Small intestine (tissue), 7 donors: ENCODE measurements at regions not wholly inside any gene's neighbourhood (a gene's known extent, or its start where the extent isn't known, plus 50 kb on each side); places are given as distances from the start of the nearest gene placed in this dataset.
A peak's percentile ranks its signal among the peaks of the same experiment; 100 is the strongest.

Experiments used
- DNase-seq, 2 donors: peaks; one replicate each; pipeline versions ENCODE4 v3.0.0 to v3.0.0-alpha.2; 2013
- FAIRE-seq: peaks from 2 replicates; lab custom pipeline; 2012; peaks lifted over from hg19 to GRCh38; lab: Jason Lieb, UNC
- H3K27ac ChIP-seq, 3 donors: one replicate each; pipeline ENCODE4 v1.5.1; 2013; ENCODE audit warnings: low read length in 2 of 3, mild to moderate bottlenecking in 2 of 3, control low read depth in 1 of 3, inconsistent platforms in 1 of 3, low read depth in 1 of 3, moderate library complexity in 1 of 3
- H3K27me3 ChIP-seq, 3 donors: one replicate each; pipeline ENCODE4 v1.6.1; 2013; ENCODE audit warnings: low read length in 3 of 3, inconsistent platforms in 1 of 3; ENCODE audit not compliant: control insufficient read depth in 3 of 3, insufficient read depth in 3 of 3
- H3K36me3 ChIP-seq, 3 donors: one replicate each; pipeline ENCODE4 v1.6.1; 2013; ENCODE audit warnings: low read length in 3 of 3, inconsistent platforms in 1 of 3, low read depth in 1 of 3, mild to moderate bottlenecking in 1 of 3, moderate library complexity in 1 of 3; ENCODE audit not compliant: control insufficient read depth in 3 of 3, insufficient read depth in 2 of 3
- H3K4me1 ChIP-seq, 3 donors: one replicate each; pipeline ENCODE4 v1.6.1; 2013; ENCODE audit warnings: low read length in 2 of 3, inconsistent platforms in 1 of 3, low read depth in 1 of 3, mild to moderate bottlenecking in 1 of 3, moderate library complexity in 1 of 3; ENCODE audit not compliant: control insufficient read depth in 3 of 3, insufficient read depth in 2 of 3
- H3K4me3 ChIP-seq, 3 donors: one replicate each; pipeline ENCODE4 v1.5.1; 2013; ENCODE audit warnings: low read length in 3 of 3, control low read depth in 1 of 3, inconsistent platforms in 1 of 3, low read depth in 1 of 3, mild to moderate bottlenecking in 1 of 3, moderate library complexity in 1 of 3
- H3K9me3 ChIP-seq, 2 donors: one replicate each; pipeline ENCODE4 v1.6.1; 2013; ENCODE audit warnings: low read depth in 1 of 2, low read length in 1 of 2; ENCODE audit not compliant: control insufficient read depth in 2 of 2, insufficient read depth in 1 of 2
- WGBS, 3 donors: extraction: QIAGEN DNeasy Blood & Tissue Kit; methylation state at CpG; one replicate each; pipeline ENCODE4 v1.1.7; 2013; 5-methylcytosine and 5-hydroxymethylcytosine counted together
- donor health status: healthy with polysubstance abuse.
- donor health status: control.
- donor health status: control.
- donor health status: Bipolar disorder and iron deficiency.
- donor health status: healthy.

DNA sequence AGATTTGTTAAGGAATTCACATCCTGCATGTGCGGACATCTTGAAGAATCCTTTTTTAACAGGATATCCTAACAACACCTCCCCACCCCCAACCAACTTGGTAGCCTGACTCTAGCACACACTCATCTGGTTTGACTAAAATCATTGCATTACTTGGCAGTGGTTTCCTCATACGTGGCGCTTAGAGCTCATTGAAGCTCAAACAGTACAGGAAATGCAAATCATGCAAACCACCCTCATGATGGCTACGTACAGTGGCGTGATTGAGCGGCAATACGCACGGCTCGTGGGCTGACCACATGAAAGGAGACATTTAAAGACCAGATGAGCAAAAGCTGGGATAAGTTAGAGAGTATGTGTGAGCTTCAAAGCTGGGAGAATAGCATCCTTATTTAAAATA, 336.2 kb downstream of the ZEB2 start:
- 68 to 84% (median 73%) methylated on average over 9 of the region's 9 CpGs for WGBS, 3 donors

DNA sequence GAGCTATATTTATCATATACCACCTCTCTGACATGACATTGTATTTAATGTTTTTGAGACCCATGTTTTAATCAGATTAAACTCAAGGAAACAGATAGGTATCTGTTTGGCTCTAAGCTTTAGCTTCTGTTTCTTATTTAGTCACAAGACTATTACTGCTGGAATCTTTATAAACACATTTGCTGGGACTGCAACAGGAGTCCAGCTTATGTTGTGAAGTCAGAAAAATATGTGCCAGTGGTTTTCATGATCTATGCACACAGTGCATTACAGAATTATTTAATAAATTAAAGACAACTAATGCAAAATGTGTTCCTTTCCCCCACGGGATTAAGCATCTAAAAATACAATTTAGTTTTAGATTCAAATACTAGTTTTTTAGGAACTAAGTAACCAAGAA, 338.9 kb downstream of the ZEB2 start:
- Histone ChIP-seq H3K4me1 (no peaks in the 10 kb centered on the region), H3K36me3 (no peaks in the 10 kb centered on the region), H3K9me3 (no peaks in the 10 kb centered on the region), H3K27me3 (no peaks in the 10 kb centered on the region), H3K27ac (no peak overlapping the region), H3K4me3 (no peak overlapping the region)
- 63 to 92% (median 86%) methylated on average over 1 of the region's 1 CpG for WGBS, 3 donors
- DNase-seq, result no peak
- FAIRE-seq, result no peak

More for the DNA sequence above, 336.2 kb downstream of the ZEB2 start:
- no peaks in the 10 kb centered on the region for H3K36me3 ChIP-seq
- H3K4me3 ChIP-seq, result no peak overlapping the region
- no peaks in the 10 kb centered on the region for H3K27me3 ChIP-seq
- H3K27ac ChIP-seq, result no peak overlapping the region
- FAIRE-seq (no peak), DNase-seq (peak in 1 of 2 donors; percentile 44)
- H3K9me3 ChIP-seq, result no peaks in the 10 kb centered on the region
- no peaks in the 10 kb centered on the region for H3K4me1 ChIP-seq

DNA sequence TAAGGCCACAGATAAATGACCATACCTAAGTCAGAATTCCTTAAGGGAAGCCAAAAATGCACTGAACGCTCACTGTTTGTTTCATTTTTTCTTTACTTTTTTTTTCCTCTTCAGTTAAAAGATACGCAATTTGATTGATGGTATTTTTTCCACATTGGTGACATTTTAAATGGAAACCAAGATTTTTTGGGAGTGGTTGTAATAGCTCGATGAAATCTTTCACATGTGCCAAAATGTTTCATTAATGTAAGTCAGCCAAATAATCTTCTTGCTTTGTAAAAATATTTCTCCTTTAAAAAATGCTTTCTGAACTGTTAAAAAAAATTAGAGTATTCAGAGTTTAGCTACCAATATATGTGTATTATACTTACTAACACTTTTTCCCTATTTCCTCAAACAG, 339.8 kb downstream of the ZEB2 start:
- Histone ChIP-seq H3K4me1 (no peaks in the 10 kb centered on the region), H3K36me3 (no peaks in the 10 kb centered on the region), H3K27ac (no peak overlapping the region), H3K9me3 (no peaks in the 10 kb centered on the region), H3K4me3 (no peak overlapping the region), H3K27me3 (no peaks in the 10 kb centered on the region)
- FAIRE-seq (no peak), DNase-seq (no peak)
- 74 to 93% (median 92%) methylated on average over 3 of the region's 3 CpGs for WGBS, 3 donors

- no peaks in the 10 kb centered on the region for H3K4me1 ChIP-seq
- WGBS, 3 donors, result 92 to 100% (median 100%) methylated on average over 1 of the region's 1 CpG
- H3K27ac ChIP-seq, result no peak overlapping the region
- peaks cover 0 to 3% of the 10 kb centered on the region in 2 donors for H3K9me3 ChIP-seq
- no peaks in the 10 kb centered on the region for H3K36me3 ChIP-seq
- no peak overlapping the region for H3K4me3 ChIP-seq
- no peak for FAIRE-seq
- DNase-seq, result no peak
- no peaks in the 10 kb centered on the region for H3K27me3 ChIP-seq
Measured at GRCh38 chr2:144170179-144170578, 349.7 kb downstream of the ZEB2 start.

DNA sequence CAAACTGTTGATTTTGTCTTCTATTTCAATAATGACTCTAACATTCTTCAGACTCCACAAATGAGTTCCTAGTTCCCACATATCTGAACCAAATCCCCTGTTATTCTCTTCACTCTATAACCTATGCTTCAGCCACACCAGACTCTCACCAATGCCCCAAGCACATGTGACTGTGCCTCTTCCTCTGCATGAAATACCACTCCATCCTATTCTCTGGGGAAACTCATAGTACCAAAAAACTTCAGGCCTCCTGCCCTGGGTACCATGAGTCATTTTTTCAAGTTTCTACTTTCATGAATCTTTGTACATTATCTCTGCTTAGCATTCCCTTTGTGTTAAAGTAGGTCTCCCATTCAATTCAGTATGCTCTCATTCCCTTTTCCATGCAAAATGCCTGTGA, 353.2 kb downstream of the ZEB2 start:
- no peaks in the 10 kb centered on the region for H3K27me3 ChIP-seq
- FAIRE-seq, result no peak
- no peak overlapping the region for H3K27ac ChIP-seq

GRCh38 chr2:144165599-144166250, 354.2 kb downstream of the ZEB2 start:
- FAIRE-seq, result no peak

More for the DNA sequence above, 353.2 kb downstream of the ZEB2 start:
- Histone ChIP-seq H3K9me3 (peaks cover 0 to 3% of the 10 kb centered on the region in 2 donors), H3K4me1 (peaks cover 0 to 2% (median 0%) of the 10 kb centered on the region in 3 donors), H3K4me3 (no peak overlapping the region), H3K36me3 (no peaks in the 10 kb centered on the region)
- no peak for DNase-seq

DNA sequence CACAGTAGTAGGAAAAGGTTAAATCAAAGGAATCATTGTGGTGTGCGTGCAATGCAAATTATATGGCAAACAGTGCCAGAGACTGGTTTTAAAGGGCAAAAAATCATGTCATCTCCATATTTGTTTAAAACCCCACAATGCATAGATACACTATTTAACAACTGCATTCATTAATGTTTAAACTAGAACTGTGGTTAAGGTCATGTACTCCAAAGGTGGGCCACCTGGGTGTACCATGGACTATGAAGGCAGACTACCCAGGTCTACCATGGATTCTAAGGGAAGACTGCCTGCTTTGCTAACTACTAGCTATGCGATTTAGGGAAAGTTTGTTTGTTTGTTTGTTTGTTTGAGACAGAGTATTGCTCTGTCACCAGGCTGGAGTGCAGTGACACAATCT, 356.3 kb downstream of the ZEB2 start:
- no peak overlapping the region for H3K27ac ChIP-seq

More at GRCh38 chr2:144165599-144166250, 354.2 kb downstream of the ZEB2 start:
- peaks cover 0 to 3% of the 10 kb centered on the region in 2 donors for H3K9me3 ChIP-seq
- peaks cover 0 to 2% (median 0%) of the 10 kb centered on the region in 3 donors for H3K4me1 ChIP-seq
- DNase-seq, result no peak
- H3K36me3 ChIP-seq, result no peaks in the 10 kb centered on the region
- WGBS, 3 donors, result 92 to 100% (median 98%) methylated on average over 1 of the region's 1 CpG
- H3K27ac ChIP-seq, result no peak overlapping the region
- H3K4me3 ChIP-seq, result no peak overlapping the region
- H3K27me3 ChIP-seq, result no peaks in the 10 kb centered on the region

DNA sequence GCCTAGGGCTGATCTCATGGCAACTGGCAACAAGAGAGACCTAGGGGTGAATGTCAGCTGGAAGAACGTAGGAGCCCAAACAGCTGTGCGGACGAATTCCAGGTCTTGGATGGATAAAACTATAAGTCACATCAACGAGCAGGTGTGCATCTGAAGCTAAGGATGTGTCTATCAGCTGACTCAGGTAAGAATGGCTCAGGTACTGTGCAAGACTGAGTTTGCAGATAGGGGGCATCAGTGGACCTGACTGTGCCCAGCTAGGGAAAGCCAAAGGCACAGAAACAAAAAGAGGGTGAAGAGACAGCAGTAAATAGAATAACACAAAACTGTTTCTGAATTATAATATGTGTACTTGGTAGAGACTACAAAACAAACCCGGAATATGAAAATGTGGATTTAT, 357.3 kb downstream of the ZEB2 start:
- WGBS, 3 donors, result 88 to 89% (median 88%) methylated on average over 5 of the region's 5 CpGs
- DNase-seq (peak; percentile 45 to 48), FAIRE-seq (no peak)
- H3K4me3 ChIP-seq, result no peak overlapping the region
- no peaks in the 10 kb centered on the region for H3K27me3 ChIP-seq
- no peaks in the 10 kb centered on the region for H3K36me3 ChIP-seq
- no peak overlapping the region for H3K27ac ChIP-seq
- H3K4me1 ChIP-seq, result peaks cover 0 to 2% (median 0%) of the 10 kb centered on the region in 3 donors
- peaks cover 0 to 3% of the 10 kb centered on the region in 2 donors for H3K9me3 ChIP-seq

More for the DNA sequence above, 356.3 kb downstream of the ZEB2 start:
- Histone ChIP-seq H3K27me3 (no peaks in the 10 kb centered on the region), H3K9me3 (peaks cover 0 to 3% of the 10 kb centered on the region in 2 donors), H3K4me3 (no peak overlapping the region), H3K36me3 (no peaks in the 10 kb centered on the region), H3K4me1 (peaks cover 0 to 2% (median 0%) of the 10 kb centered on the region in 3 donors)
- DNase-seq (peak in 1 of 2 donors; percentile 44), FAIRE-seq (no peak)
- 85% methylated on average over 2 of the region's 2 CpGs for WGBS, 3 donors

- DNase-seq (no peak), FAIRE-seq (no peak)
- 90 to 95% (median 94%) methylated on average over 3 of the region's 3 CpGs for WGBS, 3 donors
- peaks cover 0 to 2% (median 0%) of the 10 kb centered on the region in 3 donors for H3K4me1 ChIP-seq
- H3K4me3 ChIP-seq, result no peak overlapping the region
- no peaks in the 10 kb centered on the region for H3K36me3 ChIP-seq
- no peak overlapping the region for H3K27ac ChIP-seq
- H3K9me3 ChIP-seq, result no peaks in the 10 kb centered on the region
- no peaks in the 10 kb centered on the region for H3K27me3 ChIP-seq
Measured at GRCh38 chr2:144161061-144161460, 358.9 kb downstream of the ZEB2 start.
